NCI-H226 (cell line): ENCODE measurements at regions not wholly inside any gene's neighbourhood (a gene's known extent, or its start where the extent isn't known, plus 50 kb on each side); places are given as distances from the start of the nearest gene placed in this dataset.
A peak's percentile ranks its signal among the peaks of the same experiment; 100 is the strongest.
"Not testable (repeated sequence)": the region's sequence is repeated elsewhere in the genome, so short reads cannot be mapped to it uniquely, and the experiment has no call there.

ENCODE experiments used
- DNase-seq: peaks from one replicate; pipeline ENCODE4 v3.0.0-alpha.2; 2015

GRCh38 chr7:54901840-54902239 lies 117.0 kb upstream of the EGFR start:
- no peak for DNase-seq

- DNase-seq: no peak
Measured at GRCh38 chr7:54904130-54904529, 114.7 kb upstream of the EGFR start.

DNA sequence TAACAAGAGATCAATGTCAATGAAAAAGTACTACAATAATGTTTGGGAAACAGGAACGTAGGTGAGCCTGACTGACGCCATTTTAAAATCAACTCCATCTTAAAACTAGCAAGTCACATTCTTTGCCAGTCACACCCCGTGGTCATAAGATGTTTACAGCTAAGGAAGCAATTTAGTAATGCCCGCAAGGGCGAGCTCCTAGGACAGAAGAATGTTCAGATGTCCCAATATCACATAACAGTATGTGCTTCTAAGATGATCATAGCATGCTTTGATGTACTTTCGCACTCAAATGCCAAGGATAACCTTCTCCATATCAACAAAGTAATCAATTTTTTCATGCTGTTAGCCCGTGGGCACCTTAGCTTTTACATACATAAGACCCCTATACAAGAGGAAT lies 113.8 kb upstream of the EGFR start:
- DNase-seq: no peak

DNA sequence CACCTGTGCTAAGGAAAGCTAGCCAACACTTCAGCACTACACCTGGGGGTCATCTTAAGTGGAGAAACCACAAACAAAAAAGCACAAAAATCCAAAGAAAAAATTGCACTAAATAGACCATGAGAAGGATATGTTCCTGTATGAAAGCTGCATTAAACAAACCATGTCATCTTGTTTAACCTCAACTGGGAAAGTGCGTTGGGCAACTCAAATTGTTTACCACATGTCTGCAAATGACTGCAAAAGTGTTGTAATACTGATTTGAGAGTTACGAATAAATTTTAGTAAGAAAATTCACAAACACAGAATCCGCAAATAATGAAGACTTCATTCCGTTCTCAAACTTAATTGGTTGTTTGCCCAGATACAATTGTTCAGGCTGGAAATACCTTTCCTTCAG lies 111.9 kb upstream of the EGFR start:
- no peak for DNase-seq

DNA sequence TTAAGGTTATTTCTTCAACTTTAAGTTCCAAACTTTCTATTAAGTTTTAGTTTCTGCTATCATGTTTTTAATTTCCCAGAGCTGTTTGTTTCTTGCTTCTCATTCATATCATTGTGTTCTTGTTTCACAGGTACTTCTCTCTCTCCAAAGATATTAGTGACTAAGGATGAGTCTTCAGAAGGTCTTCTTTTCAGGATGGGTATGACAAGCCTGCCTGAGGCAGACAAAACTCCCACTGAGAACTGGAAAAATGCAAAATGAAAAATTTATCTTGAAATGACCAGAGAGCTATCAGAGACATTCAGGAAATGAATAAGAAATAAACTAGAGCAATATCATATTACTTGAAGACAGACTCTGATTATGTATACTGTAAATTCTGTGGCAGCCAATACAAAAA lies 110.8 kb upstream of the EGFR start:
- peak; percentile 40 for DNase-seq

DNA sequence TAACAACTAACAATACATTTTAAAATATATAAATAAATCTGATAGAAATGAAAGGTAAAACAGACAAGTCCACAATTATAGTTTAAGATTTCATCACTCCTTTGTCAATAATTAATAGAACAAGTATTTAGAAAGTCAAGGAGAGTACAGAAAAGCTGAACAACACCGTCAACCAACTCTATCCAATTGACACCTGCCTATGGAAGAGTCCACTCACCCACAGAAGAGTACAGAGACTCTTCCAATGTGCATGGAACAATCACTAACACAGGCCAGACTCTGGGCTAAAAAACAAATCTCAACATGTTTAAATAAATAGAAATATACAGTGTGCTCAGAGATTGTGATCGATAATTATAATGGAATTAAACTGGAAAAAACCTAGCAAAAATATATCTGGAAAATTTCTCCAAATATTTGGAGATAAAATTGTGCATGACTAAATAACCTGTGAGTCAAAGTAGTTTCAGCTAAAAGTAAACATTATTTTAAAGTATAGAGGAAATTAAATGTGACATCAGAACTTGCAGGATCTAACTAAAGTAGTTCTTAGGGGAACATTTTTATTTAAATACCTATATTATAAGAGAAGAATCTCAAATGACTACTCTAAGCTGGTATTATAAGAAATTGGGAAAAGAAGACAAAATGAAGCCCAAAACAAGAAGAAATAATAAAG lies 109.9 kb upstream of the EGFR start:
- no peak for DNase-seq

GRCh38 chr7:54915870-54916598 lies 102.8 kb upstream of the EGFR start:
- DNase-seq: no peak

DNA sequence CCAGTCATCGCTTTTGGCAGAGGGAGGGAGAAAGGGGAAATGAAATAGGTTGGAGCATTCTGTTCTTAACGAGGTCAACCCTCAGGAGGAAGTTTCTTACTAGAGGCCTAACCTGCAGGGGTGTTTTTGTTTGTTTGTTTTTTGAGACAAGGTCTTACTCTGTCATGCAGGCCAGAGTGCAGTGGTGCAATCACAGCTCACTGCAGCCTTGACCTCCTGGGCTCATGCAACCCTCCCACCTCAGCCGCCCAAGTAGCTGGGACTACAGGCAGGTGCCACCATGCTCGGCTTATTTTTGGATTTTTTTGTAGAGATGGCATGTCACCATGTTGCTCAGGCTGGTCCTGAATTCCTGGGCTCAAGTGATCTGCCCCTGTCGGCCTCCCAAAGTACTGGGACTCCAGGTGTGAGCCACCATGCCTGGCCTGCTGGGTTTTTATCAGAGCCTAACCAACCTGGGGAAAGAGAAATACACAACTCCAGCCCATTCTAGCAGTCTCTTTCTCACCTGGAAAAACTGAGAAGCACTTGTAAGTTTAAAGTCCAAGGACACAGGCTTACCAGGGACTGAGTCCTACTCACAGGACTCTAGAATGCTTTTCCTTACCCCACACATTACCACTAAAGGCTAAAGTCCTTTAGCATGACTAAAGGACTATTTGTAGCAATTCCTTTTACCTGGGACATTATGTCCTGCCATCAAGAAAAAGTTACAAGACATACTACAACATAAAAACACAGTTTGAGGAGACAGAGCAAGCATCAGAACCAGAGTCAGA lies 101.0 kb upstream of the EGFR start:
- DNase-seq: no peak

GRCh38 chr7:54921116-54921515 lies 97.7 kb upstream of the EGFR start:
- DNase-seq: no peak

DNA sequence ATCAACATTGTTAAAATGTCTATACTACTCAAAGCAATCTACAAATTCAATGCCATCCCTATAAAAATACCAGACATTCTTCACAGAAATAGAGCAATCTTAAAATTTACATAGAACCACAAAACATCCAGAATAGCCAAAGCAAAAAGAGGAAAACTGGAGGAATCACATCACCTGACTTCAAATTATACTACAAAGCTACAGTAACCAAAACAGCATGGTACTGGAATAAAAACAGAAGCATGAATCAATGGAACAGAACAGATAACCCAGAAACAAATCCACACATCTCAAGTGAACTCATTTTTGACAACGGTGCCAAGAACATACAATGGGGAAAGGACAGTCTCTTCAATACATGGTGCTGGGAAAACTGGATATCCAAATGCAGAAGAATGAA lies 87.3 kb upstream of the EGFR start:
- no peak for DNase-seq

- peak; percentile 67 for DNase-seq
Measured at GRCh38 chr7:54932818-54933543, 85.8 kb upstream of the EGFR start.

DNA sequence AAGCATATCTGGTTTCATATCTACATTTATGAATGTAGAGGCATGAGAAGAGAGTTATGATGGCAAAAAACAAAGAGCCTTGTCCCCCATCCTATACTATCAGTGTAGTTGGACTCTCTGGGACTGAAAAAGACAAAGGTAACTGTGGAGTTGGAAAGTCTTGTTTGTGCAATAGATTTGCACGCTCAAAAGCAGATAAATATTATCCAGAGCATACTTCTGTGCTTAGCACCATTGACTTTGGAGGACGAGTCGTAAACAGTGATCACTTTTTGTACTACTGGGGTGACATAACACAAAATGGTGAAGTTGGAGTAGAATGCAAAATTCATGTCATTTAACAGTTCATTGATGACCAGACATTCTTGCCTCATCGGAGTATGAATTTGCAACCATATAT lies 85.2 kb upstream of the EGFR start:
- no peak for DNase-seq

DNA sequence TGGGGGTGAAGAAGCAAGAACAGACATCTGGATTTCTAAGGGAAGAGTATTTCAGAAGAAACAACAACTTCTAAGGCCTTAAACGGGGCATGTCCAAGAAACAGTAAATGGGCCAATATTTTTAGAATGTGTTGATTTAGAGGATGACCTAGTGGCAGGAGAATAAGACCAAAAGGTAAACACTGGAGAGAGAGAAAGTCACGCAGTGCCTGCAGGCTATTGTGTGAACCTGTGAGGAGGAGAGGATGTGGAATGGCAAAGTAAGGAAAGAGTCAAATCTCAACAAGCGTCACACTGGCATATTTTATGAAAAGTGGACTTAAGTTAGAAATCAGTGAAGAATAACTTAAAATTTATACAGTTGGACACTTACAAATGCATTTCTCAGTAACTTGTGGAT lies 78.1 kb upstream of the EGFR start:
- no peak for DNase-seq

DNA sequence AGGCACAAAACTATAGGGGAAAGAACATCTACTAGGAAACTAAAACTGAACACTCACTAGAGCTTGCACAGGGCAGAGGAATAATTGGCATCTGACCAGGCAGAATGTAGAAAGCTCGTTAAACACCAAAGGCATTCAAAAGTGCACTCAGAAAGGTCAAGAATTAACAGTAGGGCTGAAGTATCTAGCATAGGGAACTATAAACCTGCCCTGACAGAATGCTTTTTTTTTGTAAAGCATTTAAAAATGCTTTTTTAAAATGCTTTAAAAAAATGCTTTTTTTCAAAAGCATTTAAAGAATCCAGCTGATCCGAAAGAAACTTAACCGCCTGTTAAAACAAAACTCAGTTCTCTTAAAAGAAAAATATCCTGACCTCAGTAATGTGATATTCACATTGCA lies 74.6 kb upstream of the EGFR start:
- DNase-seq: no peak

DNA sequence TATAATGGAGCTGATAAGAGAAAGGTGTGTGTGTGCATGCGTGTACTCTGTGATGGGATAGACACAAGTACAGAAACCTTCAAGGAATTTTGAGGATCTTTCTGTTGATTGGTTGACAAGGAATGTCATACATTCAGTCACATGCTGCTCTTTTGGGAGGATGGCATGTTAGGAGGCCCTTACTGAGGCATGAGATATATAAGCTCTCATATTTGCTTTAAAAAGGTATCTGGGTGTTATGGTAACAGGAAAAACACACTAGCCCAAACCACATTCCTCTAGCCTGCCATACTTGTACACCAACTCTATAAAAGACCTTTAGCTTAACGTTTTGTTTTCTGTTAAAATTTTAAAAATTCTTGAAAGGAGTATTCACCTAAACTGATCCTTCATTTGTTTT lies 72.5 kb upstream of the EGFR start:
- no peak for DNase-seq

- DNase-seq: no peak
Measured at GRCh38 chr7:54946764-54947163, 72.1 kb upstream of the EGFR start.

GRCh38 chr7:54947266-54947665 lies 71.6 kb upstream of the EGFR start:
- DNase-seq: no peak

DNA sequence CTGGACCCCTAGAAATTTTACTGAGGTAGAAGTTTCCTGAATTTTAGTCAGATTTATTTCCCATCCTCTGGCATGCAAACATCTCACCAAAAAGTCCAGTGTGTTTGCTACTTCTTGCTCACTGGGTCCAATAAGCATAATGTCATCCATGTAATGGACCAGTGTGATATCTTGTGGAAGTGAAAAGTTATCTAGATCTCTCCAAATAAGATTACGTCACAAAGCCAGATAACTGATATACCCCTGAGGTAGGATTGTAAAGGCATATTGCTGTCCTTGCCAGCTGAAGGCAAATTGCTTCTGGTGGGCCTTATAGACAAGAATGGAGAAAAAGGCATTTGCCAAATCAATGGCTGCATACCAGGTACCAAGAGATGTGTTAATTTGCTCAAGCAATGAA lies 69.3 kb upstream of the EGFR start:
- not testable (repeated sequence) for DNase-seq

DNA sequence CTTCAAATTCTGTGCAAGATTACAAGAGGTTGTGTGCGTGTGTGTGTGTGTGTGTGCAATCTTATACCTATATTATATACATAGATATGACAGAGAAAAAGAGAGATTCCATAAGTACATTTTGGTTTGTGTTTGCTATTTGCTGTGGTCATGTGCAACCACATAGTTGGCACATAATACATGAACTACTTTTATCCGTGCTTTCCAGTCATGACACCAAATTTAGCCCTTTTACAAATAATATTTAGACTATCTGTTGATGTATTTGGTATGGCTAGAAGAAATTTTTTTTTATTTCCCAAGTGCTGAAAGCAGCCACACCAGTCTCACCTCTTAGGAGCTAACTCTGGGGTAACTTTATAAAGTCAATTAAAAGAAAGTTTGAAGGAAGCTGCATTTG lies 63.5 kb upstream of the EGFR start:
- no peak for DNase-seq

- DNase-seq: no peak
Measured at GRCh38 chr7:54955696-54956420, 63.0 kb upstream of the EGFR start.

- DNase-seq: no peak
Measured at GRCh38 chr7:54956865-54957264, 62.0 kb upstream of the EGFR start.

- DNase-seq: peak; percentile 10
Measured at GRCh38 chr7:54960517-54960916, 58.3 kb upstream of the EGFR start.

GRCh38 chr7:54961391-54961790 lies 57.4 kb upstream of the EGFR start:
- peak; percentile 13 for DNase-seq
